Body of pancreas (tissue), 4 donors: ENCODE measurements at regions not wholly inside any gene's neighbourhood (a gene's known extent, or its start where the extent isn't known, plus 50 kb on each side); places are given as distances from the start of the nearest gene placed in this dataset.

Experiments used
- ATAC-seq: fragments of 150-250 bp; one replicate; pipeline ENCODE4 v1.9.1; 2016
- DNase-seq, 4 donors: peaks; one replicate each; pipeline ENCODE4 v3.0.0-alpha.2; 2019
- H3K27ac ChIP-seq, 4 donors: fragments of 200-600 bp; sonication (generic); 1 replicate in 3 of 4; 2 replicates in 1 of 4; pipeline versions ENCODE4 v1.5.1 to v1.6.1; 2016 to 2019; ENCODE audit warnings: mild to moderate bottlenecking in 1 of 4, mixed read lengths in 1 of 4, moderate library complexity in 1 of 4
- H3K27me3 ChIP-seq, 2 donors: fragments of 200-600 bp; sonication (generic); one replicate each; pipeline ENCODE4 v1.6.0; 2016; ENCODE audit warnings: mild to moderate bottlenecking in 1 of 2
- H3K36me3 ChIP-seq, 2 donors: fragments of 200-600 bp; sonication (generic); replicated peaks in 1 of 2; 2 replicates each; pipeline ENCODE4 v1.5.1; 2016; ENCODE audit warnings: low read depth in 2 of 2; ENCODE audit not compliant: insufficient read depth in 1 of 2
- H3K4me1 ChIP-seq: fragments of 200-600 bp; sonication (generic); one replicate; pipeline ENCODE4 v1.6.0; 2016
- H3K4me3 ChIP-seq, 2 donors: fragments of 200-600 bp; sonication (generic); 1 replicate in 1 of 2; 2 replicates in 1 of 2; pipeline ENCODE4 v1.5.1; 2016 to 2019
- H3K9me3 ChIP-seq, 3 donors: fragments of 200-600 bp; sonication (generic); 1 replicate in 2 of 3; 2 replicates in 1 of 3; pipeline ENCODE4 v1.5.1; 2016
- CTCF ChIP-seq, 7 experiments: fragments of 450-650 bp in 4 of 7; fragments of 200-600 bp in 3 of 7; sonication (generic) in 3 of 7; IDR thresholded peaks; one replicate each; pipeline ENCODE4 v1.5.1; 2016 to 2019; ENCODE audit warnings: antibody characterized with exemption in 7 of 7
- POLR2A ChIP-seq, 3 donors: fragments of 450-650 bp; IDR thresholded peaks; one replicate each; pipeline ENCODE4 v1.6.1; 2016; ENCODE audit warnings: antibody characterized with exemption in 3 of 3, mild to moderate bottlenecking in 2 of 3
- whole genome bisulfite sequencing, 2 donors: methylation state at CpG; one replicate each; pipeline ENCODE4 v1.1.5; 2017; 5-methylcytosine and 5-hydroxymethylcytosine counted together
- intact Hi-C: fragments of 100-400 bp; cut with DNase I; formaldehyde crosslinking; loops from one replicate; pipeline ENCODE4 v1.15.1; 2023

- peak; percentile 66 for ATAC-seq
- Histone ChIP-seq H3K4me1 (no peaks in the 10 kb centered on the region), H3K27me3 (no peaks in the 10 kb centered on the region), H3K27ac (no peak overlapping the region), H3K4me3 (no peak overlapping the region), H3K36me3 (no peaks in the 10 kb centered on the region), H3K9me3 (no peaks in the 10 kb centered on the region)
- TF ChIP-seq CTCF (IDR thresholded peaks at IDR 0.05) (peak; percentile 50 to 92 (median 75)), POLR2A (IDR thresholded peaks at IDR 0.05) (no peak)
- intact Hi-C loops: loop anchor here (10.0 kb wide), 1 partner anchor 241 kb away; no protein-coding TSS in a partner anchor
- 2 to 4% methylated on average over 2 of the region's 2 CpGs for WGBS, 2 donors
- peak; percentile 55 to 79 (median 69) for DNase-seq
Observed at GRCh38 chr9:109903515-109904138, 123.6 kb downstream of the PALM2AKAP2 start.

GRCh38 chr9:109904666-109905065 is 124.7 kb downstream of the PALM2AKAP2 start:
- Histone ChIP-seq H3K27me3 (no peaks in the 10 kb centered on the region), H3K9me3 (no peaks in the 10 kb centered on the region), H3K27ac (no peak overlapping the region), H3K36me3 (no peaks in the 10 kb centered on the region), H3K4me3 (no peak overlapping the region), H3K4me1 (no peaks in the 10 kb centered on the region)
- 56 to 64% methylated on average over 5 of the region's 5 CpGs for WGBS, 2 donors
- no peak for DNase-seq
- intact Hi-C loops: loop anchor here (5.0 to 10.0 kb wide), 2 partner anchors 153 to 240 kb away; no protein-coding TSS in a partner anchor
- no peak for ATAC-seq
- TF ChIP-seq CTCF (IDR thresholded peaks at IDR 0.05): no peak
- no peak for TF ChIP-seq POLR2A (IDR thresholded peaks at IDR 0.05)

- intact Hi-C loops: loop anchor here (5.0 to 10.0 kb wide), 2 partner anchors 152 to 239 kb away; no protein-coding TSS in a partner anchor
- Histone ChIP-seq H3K4me3 (no peak overlapping the region), H3K27ac (no peak overlapping the region), H3K27me3 (no peaks in the 10 kb centered on the region), H3K4me1 (no peaks in the 10 kb centered on the region), H3K9me3 (no peaks in the 10 kb centered on the region), H3K36me3 (no peaks in the 10 kb centered on the region)
- no peak for ATAC-seq
- DNase-seq: no peak
- TF ChIP-seq POLR2A (IDR thresholded peaks at IDR 0.05) (no peak), CTCF (IDR thresholded peaks at IDR 0.05) (no peak)
- WGBS, 2 donors: 81 to 82% methylated on average over 8 to 9 of the region's 9 CpGs
Observed at GRCh38 chr9:109905472-109905871, 125.5 kb downstream of the PALM2AKAP2 start.

GRCh38 chr9:109906766-109907382 is 126.9 kb downstream of the PALM2AKAP2 start:
- intact Hi-C loops: loop anchor here (5.0 to 10.0 kb wide), 2 partner anchors 150 to 238 kb away; no protein-coding TSS in a partner anchor
- Histone ChIP-seq H3K36me3 (no peaks in the 10 kb centered on the region), H3K27me3 (no peaks in the 10 kb centered on the region), H3K27ac (no peak overlapping the region), H3K4me1 (no peaks in the 10 kb centered on the region), H3K9me3 (no peaks in the 10 kb centered on the region), H3K4me3 (no peak overlapping the region)
- DNase-seq (no peak), ATAC-seq (no peak)
- 72 to 74% methylated on average over 2 of the region's 2 CpGs for WGBS, 2 donors
- TF ChIP-seq CTCF (IDR thresholded peaks at IDR 0.05) (no peak), POLR2A (IDR thresholded peaks at IDR 0.05) (no peak)
